C4-2B (cell line): ENCODE measurements at regions not wholly inside any gene's neighbourhood (a gene's known extent, or its start where the extent isn't known, plus 50 kb on each side); places are given as distances from the start of the nearest gene placed in this dataset.
"Not testable (repeated sequence)": the region's sequence is repeated elsewhere in the genome, so short reads cannot be mapped to it uniquely, and the experiment has no call there.

Experiments
- H3K27ac ChIP-seq: fragments of 450-650 bp; 2 replicates; pipeline ENCODE4 v1.5.1; 2017
- ZFX ChIP-seq: fragments of 450-650 bp; IDR thresholded peaks from 2 replicates; pipeline ENCODE4 v1.6.1; 2017
- TF ChIP-seq, protein P1 (sequence below): fragments of 450-650 bp; conservative IDR thresholded peaks from 2 replicates; pipeline ENCODE4 v1.5.1; 2017; ENCODE audit warnings: mild to moderate bottlenecking

DNA sequence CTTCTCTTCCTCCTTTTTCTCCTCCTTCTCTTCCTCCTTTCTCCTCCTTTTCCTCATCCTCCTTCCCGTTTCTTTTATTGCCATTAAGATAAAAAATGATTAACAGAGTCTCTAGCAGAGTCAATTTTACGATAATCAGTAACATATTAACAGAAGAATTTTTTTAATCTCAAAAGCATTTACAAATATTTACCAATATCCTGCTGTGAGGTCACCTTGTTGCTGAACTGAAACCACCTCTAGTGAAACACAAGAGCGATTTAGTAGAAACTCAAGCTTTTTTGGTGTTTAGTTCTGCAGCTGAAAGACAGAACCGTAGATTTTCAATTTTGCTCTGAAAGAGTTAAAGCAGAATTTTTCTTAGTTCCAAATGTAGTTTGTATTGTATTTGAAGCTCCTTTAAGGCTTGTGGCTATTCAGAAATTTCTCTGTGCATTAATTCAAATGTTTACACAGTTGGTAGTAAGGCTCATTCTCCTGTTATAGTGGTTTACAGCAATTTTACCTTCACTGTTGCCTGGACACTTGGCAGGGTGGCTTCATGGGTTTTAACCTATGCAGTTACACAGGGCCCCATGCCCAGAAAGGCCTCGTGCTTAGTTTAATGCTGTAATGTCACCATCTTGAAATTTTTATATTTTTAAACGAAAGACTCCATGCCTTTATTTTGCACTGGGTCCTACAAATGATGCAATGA lies 1106.6 kb upstream of the FAM98A start:
- TF ChIP-seq ZFX = no peak
- TF ChIP-seq, protein P1, sequence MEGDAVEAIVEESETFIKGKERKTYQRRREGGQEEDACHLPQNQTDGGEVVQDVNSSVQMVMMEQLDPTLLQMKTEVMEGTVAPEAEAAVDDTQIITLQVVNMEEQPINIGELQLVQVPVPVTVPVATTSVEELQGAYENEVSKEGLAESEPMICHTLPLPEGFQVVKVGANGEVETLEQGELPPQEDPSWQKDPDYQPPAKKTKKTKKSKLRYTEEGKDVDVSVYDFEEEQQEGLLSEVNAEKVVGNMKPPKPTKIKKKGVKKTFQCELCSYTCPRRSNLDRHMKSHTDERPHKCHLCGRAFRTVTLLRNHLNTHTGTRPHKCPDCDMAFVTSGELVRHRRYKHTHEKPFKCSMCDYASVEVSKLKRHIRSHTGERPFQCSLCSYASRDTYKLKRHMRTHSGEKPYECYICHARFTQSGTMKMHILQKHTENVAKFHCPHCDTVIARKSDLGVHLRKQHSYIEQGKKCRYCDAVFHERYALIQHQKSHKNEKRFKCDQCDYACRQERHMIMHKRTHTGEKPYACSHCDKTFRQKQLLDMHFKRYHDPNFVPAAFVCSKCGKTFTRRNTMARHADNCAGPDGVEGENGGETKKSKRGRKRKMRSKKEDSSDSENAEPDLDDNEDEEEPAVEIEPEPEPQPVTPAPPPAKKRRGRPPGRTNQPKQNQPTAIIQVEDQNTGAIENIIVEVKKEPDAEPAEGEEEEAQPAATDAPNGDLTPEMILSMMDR = no peak
- no peak overlapping the region for H3K27ac ChIP-seq

DNA sequence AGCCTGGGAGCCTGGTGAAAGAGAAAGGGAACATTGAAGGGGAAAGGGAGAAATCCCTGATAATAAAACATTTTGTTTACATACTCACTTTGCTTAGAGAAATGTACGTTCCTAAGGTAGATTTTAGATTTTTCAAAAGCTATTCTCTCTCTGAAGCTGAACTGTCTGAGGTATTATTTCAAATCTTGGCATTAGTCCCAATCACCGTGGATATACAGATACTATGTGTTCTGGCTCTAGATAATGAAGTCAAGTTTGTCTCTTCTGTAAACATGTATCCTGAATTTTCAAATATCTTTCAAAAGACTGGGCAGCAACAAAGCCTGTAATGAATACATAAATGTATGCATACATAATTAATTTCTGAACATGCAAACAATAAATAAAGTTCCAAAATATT lies 1104.2 kb upstream of the FAM98A start:
- TF ChIP-seq ZFX = no peak
- TF ChIP-seq, protein P1 = no peak
- H3K27ac ChIP-seq = no peak overlapping the region

DNA sequence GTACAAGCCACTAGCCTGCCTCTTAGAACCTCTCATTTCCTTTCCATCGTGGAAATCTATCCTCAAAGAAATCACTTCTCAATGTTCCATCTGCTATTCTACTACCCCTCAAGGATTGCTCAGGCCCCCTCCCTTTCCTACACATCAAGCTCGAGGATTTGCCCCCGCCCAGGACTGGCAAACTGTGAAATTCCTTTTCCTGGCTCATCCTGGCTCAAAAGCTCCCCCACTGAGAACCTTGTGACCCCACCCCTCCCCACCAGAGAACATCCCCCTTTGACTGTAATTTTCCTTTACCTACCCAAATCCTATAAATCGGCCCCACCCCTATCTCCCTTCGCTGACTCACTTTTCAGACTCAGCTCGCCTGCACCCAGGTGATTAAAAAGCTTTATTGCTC lies 1103.3 kb upstream of the FAM98A start:
- not testable (repeated sequence) for H3K27ac ChIP-seq

DNA sequence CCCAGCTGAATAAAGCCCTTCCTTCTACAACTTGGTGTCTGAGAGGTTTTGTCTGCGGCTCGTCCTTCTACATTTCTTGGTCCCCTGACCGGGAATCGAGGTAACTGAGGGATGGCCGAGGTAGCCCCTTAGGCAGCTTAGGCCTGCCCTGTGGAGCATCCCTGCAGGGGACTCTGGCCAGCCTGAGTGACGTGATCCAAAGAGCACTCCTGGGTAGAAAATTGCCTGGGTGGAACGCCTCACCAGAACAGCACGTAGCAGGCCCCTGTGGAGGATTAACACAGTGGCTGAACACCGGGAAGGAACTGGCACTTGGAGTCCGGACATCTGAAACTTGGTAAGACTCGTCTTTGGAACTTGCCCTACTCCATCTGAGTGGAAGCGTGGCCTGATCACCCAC lies 1078.5 kb upstream of the FAM98A start:
- not testable (repeated sequence) for H3K27ac ChIP-seq

DNA sequence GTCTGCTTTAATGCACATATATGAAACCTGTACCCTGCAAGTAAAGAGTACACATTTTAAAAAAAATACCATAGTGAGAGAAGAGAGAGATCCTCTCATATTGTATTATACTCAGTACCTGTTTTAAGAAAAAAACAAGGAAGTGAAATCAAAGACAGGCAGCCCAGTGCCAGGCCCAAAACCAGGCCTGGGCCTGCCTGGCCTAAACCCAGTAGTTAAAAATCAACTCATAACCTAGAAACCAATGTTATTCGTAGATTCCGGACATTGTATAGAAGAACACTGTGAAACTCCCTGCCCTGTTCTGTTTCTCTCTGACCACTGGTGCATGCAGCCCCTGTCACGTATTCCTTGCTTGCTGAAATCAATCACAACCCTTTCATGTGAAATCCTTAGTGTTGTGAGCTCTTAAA lies 1078.0 kb upstream of the FAM98A start:
- H3K27ac ChIP-seq = not testable (repeated sequence)

DNA sequence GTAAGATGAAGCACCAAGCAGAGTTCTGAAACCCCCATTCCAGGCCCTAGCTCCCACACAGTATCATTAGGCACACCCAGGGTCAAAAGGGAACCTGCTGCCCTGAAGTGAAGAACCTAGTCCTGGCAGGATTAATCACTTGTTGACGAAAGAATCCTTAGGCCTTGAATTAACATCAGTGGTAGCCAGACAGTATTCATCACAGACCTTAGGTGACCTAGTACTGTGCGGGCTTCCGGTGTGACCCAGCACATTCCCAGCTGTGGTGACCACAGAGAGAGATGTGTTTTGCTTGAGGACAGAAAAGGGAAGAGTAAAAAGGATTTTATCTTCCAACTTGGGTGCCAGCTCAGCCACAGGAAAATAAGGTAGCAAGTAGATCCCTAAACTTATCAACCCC lies 1071.4 kb upstream of the FAM98A start:
- TF ChIP-seq, protein P1 = no peak
- no peak for TF ChIP-seq ZFX
- H3K27ac ChIP-seq = no peak overlapping the region

DNA sequence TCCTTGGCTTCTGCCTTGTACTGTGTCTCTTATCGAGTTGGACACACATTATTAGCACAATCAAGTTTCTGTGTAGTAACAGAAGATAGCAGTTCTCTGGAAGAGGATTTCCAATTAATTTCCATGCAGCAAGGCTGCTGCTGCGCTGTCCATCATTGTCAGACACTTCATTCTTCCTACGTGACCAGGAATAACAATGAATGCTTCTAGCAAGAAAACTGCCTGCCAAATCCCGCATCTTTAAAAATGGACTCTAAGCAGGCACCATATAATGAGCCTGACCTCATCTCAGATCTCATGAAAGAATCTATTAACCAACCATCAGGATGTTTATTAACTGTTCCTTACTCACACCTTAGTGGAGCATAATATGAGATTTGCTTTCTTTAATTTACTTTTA lies 1067.7 kb upstream of the FAM98A start:
- no peak for TF ChIP-seq ZFX
- TF ChIP-seq, protein P1 = no peak
- H3K27ac ChIP-seq = no peak overlapping the region

DNA sequence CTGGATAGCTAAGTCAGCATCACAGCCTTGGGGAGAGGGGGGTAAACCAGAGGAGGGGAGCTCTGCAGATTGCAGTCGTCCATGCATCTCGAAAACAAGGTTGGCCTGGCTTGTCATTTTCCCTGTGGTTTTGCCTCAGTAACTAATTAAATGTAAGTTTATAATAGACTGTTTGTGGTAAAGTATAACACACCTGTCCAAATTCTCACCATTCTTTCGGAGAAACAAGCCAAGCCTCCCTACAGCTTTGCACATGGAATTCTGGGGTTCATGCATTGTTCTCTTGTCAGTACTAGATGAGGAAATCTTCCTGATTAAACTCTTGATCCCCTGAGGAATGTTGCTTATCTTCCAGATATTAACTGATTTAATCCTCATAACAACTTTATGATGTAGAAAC lies 1065.2 kb upstream of the FAM98A start:
- TF ChIP-seq ZFX = no peak
- TF ChIP-seq, protein P1 = no peak
- no peak overlapping the region for H3K27ac ChIP-seq

DNA sequence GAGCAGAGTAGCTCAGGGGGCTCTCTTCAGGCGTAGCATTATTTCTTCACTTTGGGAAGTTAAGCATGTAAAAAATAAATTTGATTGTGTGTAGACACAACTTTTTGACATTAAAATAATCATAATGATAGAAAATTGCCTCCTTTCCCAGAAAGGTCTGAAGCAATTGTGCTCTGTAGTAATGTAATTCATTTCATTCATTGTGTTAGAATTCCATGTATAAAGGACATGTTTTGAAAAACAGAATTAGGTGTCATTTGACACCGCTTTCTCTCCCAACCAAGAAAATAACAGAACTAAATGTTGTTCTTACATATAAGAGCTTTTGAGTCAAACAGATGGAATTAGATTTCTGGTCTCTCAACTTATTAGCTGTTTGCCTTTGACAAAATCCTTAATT lies 1064.2 kb upstream of the FAM98A start:
- H3K27ac ChIP-seq = no peak overlapping the region
- TF ChIP-seq, protein P1 = no peak
- no peak for TF ChIP-seq ZFX
